Loucy (cell line): ENCODE measurements at regions not wholly inside any gene's neighbourhood (a gene's known extent, or its start where the extent isn't known, plus 50 kb on each side); places are given as distances from the start of the nearest gene placed in this dataset.

Source experiments
- CTCF ChIP-seq: fragments of 200-600 bp; sonication (generic); conservative IDR thresholded peaks from 2 replicates; pipeline ENCODE4 v1.5.1; 2014; ENCODE audit warnings: mild to moderate bottlenecking, antibody characterized with exemption, low read length
- EZH2phosphoT487 ChIP-seq: fragments of 200-600 bp; IDR thresholded peaks from 2 replicates; pipeline ENCODE4 v1.6.1; 2018; ENCODE audit warnings: antibody characterized with exemption, mild to moderate bottlenecking, moderate library complexity, borderline replicate concordance

- TF ChIP-seq CTCF (no peak), EZH2phosphoT487 (no peak)
Measured at GRCh38 chr6:118370722-118371121, 177.4 kb upstream of the PLN start.
